Activated CD8-positive, alpha-beta memory T cell treated with anti-CD3 and anti-CD28 coated beads, Interleukin-2, amount 50 U/mL, for 24 hours (primary cell): ENCODE measurements at regions not wholly inside any gene's neighbourhood (a gene's known extent, or its start where the extent isn't known, plus 50 kb on each side); places are given as distances from the start of the nearest gene placed in this dataset.
"Not testable (repeated sequence)": the region's sequence is repeated elsewhere in the genome, so short reads cannot be mapped to it uniquely, and the experiment has no call there.

Source experiments
- DNase-seq: peaks from one replicate; pipeline ENCODE4 v3.0.0-alpha.2; 2020; ENCODE audit errors: extremely low read depth

DNA sequence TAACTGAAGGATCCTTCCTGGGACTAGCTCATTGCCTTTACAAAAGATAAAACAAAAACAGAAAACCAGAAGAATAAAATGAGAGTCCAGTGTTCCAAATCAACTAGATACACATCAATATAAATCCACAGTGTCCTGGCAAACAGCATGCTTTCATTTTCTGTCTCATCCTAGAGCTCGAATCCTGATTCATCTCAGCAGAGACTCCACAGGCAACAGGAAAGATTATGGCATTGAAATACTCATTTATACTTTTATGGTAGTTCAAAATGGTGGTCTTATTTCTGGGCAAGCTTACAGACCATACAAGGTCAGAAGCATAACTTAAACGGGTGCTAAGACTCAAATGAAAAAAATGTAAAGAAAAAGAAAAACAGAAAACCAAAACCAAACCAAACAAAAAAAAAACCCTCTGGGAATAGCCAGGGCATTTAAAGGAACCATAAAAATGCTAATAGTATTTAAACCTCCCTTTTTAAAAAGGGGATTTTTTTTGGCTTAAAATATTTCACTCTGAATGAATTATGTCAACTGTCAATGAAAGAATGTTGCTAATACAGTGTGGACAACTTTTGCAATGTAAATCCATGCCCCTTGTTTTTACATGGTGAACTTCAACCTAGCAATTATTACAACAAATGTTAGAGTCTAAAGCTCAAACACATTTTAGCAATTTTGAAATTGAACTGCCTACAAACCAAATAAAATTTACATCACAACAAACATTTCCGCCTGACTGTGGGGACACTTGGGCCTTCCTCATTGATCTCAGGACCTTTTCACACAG lies 57.9 kb downstream of the GPR101 start:
- DNase-seq = no peak

DNA sequence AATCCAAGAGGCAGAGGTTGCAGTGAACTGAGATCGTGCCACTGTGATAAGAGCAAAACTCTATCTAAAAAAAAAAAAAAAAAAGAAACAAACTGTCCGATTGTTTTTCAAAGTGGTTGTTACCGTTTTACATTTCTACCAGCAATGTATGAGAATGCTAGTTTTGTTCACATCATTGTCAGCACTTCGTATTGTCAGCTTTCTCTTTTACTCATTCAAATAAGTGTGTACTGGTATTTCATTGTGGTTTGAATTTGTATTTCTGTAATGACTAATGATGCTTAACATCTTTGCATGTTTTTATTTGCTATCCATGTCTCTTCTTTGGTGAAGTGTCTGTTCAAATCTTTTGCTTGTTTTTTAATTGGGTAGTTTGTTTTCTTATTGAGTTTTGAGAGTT lies 65.8 kb downstream of the GPR101 start:
- no peak for DNase-seq

GRCh38 chrX:136963973-136964372 lies 69.8 kb downstream of the GPR101 start:
- DNase-seq = no peak

GRCh38 chrX:136961594-136962135 lies 72.1 kb downstream of the GPR101 start:
- no peak for DNase-seq

- DNase-seq = no peak
Observed at GRCh38 chrX:136954930-136955329, 74.4 kb upstream of the RBMX start.

GRCh38 chrX:136953867-136954787 lies 73.6 kb upstream of the RBMX start:
- peak; percentile 4 for DNase-seq

DNA sequence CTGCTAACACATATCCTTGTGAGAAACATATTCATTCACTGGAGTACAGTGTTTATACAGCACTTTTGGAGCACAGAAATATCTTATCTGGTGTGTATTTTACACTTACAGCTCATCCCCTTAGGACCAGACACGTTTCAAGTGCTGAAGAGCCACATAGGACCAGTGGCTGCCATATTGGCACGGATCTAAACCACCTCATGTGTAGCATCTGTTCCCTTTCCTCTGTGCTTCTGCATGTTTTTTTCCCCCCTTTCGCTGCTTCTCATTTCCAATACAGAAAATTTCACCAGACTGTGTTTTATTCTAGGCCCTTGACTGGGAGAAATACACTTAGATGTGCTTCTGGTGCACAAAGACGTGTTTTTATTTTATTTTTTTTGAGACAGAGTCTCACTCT lies 69.7 kb upstream of the RBMX start:
- DNase-seq = no peak

- no peak for DNase-seq
Observed at GRCh38 chrX:136941396-136942337, 61.1 kb upstream of the RBMX start.

DNA sequence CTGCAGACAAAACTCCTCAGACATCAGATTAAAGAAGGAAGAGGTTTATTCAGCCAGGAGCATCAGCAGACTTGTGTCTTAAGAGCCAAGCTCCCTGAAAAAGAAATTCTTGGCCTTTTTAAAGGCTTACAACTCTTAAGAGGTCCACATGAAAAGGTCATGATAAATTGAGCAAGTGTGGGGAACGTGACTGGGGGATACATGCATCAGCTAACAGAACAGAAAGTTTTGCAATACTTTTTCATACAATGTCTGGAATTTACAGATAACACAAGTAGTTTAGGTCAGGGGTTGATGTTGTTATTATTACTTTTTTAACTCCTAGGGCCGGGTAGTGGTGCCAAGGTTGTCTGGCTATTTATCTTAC lies 55.6 kb upstream of the RBMX start:
- no peak for DNase-seq

GRCh38 chrX:136935533-136936182 lies 55.1 kb upstream of the RBMX start:
- not testable (repeated sequence) for DNase-seq

DNA sequence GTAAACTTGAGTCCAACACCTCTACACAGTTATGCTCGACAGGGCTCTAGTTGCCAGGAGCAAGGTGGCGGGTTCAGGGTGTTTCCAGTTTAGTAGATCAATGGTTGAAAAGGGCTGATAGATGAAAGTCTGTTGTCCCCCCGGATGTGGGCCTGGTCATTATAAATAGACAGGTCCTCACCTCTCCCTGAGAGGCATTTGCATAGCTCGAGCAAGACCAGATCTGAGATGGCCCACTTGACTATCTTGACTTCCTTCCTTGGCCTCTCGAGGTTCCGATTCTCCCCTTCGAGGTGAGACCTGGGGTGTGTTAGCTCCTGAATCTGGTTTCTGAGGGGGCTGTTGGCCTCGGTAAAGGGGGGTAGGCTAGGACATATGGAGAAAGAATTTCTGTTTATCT lies 54.1 kb upstream of the RBMX start:
- not testable (repeated sequence) for DNase-seq

DNA sequence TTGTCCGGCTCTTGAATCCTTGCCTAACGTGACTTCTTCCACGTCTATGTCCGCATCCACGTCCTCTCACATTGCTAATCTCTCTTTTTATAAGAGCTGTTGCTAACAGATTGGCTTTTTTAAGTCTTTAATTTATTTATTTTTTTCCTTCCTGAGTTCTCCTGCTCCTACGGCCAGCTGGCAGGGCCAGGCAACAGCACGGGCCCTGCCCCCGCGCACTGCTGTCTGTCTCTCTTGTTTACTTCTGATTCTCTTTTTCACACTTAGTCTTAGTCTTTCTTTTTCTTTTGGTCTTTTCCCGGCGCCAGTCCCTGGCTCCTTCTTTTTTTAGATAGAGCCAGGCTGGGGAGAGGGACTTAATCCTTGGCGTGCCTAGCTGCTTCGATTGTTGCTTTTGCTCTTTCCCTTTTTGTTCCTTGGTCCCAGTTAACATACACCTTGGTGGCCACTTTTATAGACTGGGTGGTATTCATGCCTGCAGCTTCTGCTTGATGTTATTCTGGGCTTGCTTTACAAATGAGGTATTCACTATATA lies 53.2 kb upstream of the RBMX start:
- no peak for DNase-seq

DNA sequence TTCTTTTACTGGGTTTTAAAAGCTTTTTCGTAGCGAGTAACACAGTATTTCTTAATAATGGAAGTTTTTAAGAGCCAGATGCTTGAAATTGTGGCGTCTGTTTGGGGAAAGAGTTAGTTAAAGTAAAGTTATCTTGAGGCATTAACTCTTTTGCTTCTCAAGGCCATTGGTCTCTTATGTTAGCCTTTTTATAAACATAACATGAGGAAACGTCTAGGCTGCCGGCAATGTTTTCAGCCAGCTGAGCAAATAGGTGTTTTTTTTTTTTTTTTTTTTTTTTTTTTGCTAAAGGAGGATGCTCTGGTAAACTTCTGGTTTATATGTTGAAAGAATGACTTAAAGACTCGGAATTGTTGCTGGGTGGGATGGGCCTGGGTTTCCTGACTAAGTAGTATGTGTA lies 51.1 kb upstream of the RBMX start:
- no peak for DNase-seq
